ENCODE measurements at regions not wholly inside any gene's neighbourhood (a gene's known extent, or its start where the extent isn't known, plus 50 kb on each side); places are given as distances from the start of the nearest gene placed in this dataset.

DNA sequence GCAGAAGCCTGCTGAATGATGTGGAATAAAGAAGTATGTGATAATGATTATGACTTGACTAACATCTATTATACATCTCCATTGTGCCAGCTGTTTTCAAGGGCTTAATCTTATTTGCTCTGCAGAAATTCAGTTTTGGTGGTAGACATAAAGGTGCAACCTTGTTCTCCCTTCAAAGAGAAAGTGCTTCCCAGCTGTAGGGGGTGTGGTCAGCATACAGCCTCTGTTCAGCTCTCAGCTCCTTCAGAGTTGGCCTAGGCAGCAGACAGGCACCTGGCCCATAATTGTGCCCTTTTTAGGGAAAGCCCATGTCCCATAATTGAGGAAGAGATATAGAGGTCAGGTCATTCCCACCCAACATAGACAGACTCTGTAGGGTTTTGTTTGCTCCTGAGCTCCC is 104.3 kb upstream of the EOMES start:
- no peak overlapping the region for H3K4me3 ChIP-seq (ENCODE audit: low read depth, low read length)
- TF ChIP-seq, protein P1, sequence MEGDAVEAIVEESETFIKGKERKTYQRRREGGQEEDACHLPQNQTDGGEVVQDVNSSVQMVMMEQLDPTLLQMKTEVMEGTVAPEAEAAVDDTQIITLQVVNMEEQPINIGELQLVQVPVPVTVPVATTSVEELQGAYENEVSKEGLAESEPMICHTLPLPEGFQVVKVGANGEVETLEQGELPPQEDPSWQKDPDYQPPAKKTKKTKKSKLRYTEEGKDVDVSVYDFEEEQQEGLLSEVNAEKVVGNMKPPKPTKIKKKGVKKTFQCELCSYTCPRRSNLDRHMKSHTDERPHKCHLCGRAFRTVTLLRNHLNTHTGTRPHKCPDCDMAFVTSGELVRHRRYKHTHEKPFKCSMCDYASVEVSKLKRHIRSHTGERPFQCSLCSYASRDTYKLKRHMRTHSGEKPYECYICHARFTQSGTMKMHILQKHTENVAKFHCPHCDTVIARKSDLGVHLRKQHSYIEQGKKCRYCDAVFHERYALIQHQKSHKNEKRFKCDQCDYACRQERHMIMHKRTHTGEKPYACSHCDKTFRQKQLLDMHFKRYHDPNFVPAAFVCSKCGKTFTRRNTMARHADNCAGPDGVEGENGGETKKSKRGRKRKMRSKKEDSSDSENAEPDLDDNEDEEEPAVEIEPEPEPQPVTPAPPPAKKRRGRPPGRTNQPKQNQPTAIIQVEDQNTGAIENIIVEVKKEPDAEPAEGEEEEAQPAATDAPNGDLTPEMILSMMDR (IDR thresholded peaks at IDR 0.05; ENCODE audit: insufficient read depth, low read depth, low read length) = no peak
- no peak for DNase-seq (ENCODE audit: low read depth)

DNA sequence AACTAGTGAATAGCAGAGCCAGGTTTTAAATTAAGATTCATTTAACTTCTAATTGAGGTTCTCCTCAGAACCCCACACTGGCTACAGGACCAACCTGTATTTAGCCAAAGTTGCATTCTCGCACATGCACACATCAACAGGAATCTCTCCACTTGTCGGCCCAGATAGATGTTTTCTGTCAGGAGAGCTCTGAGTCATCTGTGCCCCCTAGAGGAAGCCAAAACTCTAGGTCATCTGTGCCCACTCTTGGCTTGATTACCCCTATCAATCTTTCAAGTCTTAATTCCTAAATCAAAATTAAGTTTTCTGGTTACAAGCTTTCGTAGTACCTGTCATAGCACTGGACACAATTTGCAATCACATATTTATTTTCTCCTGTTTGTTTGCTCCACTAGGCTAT is 104.9 kb upstream of the EOMES start:
- H3K4me3 ChIP-seq (ENCODE audit: low read depth, low read length) = no peak overlapping the region
- DNase-seq (ENCODE audit: low read depth) = no peak
- TF ChIP-seq, protein P1 (IDR thresholded peaks at IDR 0.05; ENCODE audit: insufficient read depth, low read depth, low read length) = no peak

DNA sequence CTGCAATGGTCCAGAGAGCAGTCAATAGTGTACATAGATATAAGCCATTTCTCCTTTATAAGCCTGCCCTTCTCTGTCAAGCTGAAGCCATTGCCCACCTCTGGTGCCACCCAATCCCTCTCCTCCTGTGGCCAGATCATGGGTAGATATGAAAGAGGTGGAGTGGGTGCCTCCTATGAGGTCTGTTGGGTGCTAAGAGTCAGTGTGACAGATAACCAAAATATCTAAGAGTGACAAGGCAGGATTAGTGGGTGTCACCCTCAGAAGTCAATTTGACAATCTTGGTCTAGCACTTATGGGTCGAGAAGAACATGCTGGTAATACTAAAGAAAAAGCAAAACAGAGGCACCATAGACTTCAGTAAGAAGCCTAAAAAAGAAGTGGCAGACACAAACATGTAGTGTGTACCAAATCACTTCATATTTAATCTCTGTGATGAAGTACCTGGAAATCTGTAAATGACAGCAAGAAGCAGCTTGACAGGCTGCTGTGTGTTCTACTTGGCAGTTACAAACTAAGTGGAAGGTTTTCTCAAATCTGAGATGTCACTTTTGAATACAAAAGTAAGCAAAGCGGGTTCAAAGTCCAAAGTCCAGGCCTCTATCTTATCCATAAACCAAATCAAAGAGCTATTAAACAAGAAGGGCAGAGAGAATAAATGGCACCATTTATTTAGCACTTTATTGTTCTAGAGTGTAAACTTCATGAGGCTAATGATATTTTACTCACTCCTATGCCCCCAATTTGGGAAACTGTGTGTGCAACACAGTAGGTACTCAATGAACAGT is 118.9 kb upstream of the EOMES start:
- no peak for DNase-seq (ENCODE audit: low read depth)
- TF ChIP-seq, protein P1 (IDR thresholded peaks at IDR 0.05; ENCODE audit: insufficient read depth, low read depth, low read length) = no peak
- no peak overlapping the region for H3K4me3 ChIP-seq (ENCODE audit: low read depth, low read length)

DNA sequence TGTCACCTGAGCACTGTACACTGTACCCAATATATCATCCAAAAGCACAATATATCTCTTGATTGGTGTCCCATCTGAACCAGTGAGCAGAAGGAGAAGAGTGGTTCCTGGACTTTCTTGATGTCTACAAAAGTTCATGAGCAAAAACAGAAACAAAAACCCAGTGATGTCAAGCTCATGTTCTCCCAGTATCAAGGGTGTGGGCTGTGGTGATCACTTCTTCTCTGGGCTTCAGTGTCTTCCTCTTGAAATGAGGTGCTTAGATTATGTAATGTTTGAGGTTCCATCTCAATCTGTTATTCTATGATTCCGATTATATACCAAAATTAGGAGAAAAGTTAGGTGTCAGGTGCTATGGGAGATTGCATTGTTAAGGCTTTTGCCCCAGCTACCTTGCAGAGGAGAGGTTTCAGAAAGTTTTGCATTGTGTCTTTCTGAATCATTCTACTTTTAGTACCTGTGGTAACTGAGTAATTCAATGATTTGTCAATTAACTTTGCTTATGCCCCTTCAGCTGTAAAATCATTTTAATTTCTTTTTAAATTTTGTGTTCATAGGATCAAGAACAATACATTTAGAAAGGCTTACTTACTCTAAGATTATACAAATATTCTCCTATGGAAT is 122.0 kb upstream of the EOMES start:
- no peak for DNase-seq (ENCODE audit: low read depth)
- TF ChIP-seq, protein P1 (IDR thresholded peaks at IDR 0.05; ENCODE audit: insufficient read depth, low read depth, low read length) = no peak
- H3K4me3 ChIP-seq (ENCODE audit: low read depth, low read length) = no peak overlapping the region

DNA sequence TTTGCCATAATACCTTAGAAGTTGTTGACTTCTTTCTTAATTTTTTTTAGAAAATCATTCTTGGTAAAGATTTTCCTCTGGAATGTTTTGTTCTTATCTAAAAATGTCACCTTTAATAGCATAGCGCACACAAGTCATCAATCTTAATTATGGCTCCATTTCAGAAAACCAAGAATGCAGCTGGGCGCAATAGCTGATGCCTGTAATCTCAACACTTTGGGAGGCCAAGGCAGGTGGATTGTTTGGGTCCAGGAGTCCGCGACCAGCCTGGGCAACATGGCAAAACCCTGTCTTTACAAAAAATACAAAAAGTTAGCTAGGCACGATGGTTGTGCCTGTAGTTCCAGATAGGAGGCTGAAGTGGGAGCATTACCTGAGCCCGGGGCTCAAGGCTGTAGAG is 125.6 kb upstream of the EOMES start:
- H3K4me3 ChIP-seq (ENCODE audit: low read depth, low read length) = no peak overlapping the region
- TF ChIP-seq, protein P1 (IDR thresholded peaks at IDR 0.05; ENCODE audit: insufficient read depth, low read depth, low read length) = no peak
- no peak for DNase-seq (ENCODE audit: low read depth)

DNA sequence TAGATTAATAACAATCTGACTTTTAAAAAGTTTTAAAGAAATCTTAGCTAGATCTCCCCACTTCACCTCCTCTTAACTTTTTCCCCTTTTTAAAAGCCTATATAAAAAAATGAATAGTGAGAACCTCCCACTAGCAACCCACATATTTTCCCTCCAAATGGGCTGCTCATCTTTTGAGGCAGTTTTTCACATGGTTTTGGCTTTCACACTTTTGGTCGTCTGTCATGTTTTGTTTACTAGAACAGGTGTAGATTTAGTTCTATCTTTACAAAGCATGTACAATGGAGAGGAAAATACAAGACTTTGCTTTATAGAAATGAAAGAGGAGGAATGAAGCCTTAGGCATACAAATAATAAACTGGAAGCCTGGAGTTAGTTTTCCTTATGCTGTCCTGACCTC is 126.7 kb upstream of the EOMES start:
- TF ChIP-seq, protein P1 (IDR thresholded peaks at IDR 0.05; ENCODE audit: insufficient read depth, low read depth, low read length) = no peak

More for the DNA sequence above, 126.7 kb upstream of the EOMES start:
- H3K4me3 ChIP-seq (ENCODE audit: low read depth, low read length) = no peak overlapping the region
- DNase-seq (ENCODE audit: low read depth) = no peak

All from fibroblast of villous mesenchyme (primary cell).